IMR-90 (cell line): ENCODE measurements at regions not wholly inside any gene's neighbourhood (a gene's known extent, or its start where the extent isn't known, plus 50 kb on each side); places are given as distances from the start of the nearest gene placed in this dataset.

Source experiments
- ATAC-seq: fragments of 200-7000 bp; cut with Tn5 transposase; 2 replicates; pipeline ENCODE4 v1.9.1; 2020; ENCODE audit warnings: low read depth, mild to moderate bottlenecking, moderate library complexity
- BruUV-seq: library from RNA; stranded (reverse); fragments of 400-500 nt; replicated peaks from 2 replicates; lab custom pipeline; 2021; lab: Mats Ljungman, UMichigan
- CTCF ChIA-PET: fragments of 300-600 bp; formaldehyde crosslinking; extraction: SDS; loops from one replicate; lab custom pipeline; 2021; ENCODE audit warnings: antibody characterized with exemption; lab: Yijun Ruan, JAX
- POLR2A ChIA-PET: fragments of 300-600 bp; sonication (Branson Sonifier 250); formaldehyde crosslinking; loops from one replicate; lab custom pipeline; 2022; ENCODE audit warnings: antibody characterized with exemption; ENCODE audit not compliant: unreplicated experiment; lab: Charles Lee
- DNase-seq: peaks from one replicate; pipeline ENCODE4 v3.0.0; 2013
- H2AFZ ChIP-seq: replicated peaks from 2 replicates; pipeline ENCODE3; 2013; ENCODE audit warnings: low read length, mild to moderate bottlenecking; ENCODE audit not compliant: poor library complexity
- H2AK5ac ChIP-seq: 2 replicates; pipeline ENCODE4 v1.6.1; 2013; ENCODE audit warnings: low read depth, low read length, inconsistent platforms
- H2AK9ac ChIP-seq: replicated peaks from 2 replicates; pipeline ENCODE3; 2013; ENCODE audit warnings: mild to moderate bottlenecking, low read depth, low read length, moderate library complexity; ENCODE audit not compliant: poor library complexity
- H2BK120ac ChIP-seq: 2 replicates; pipeline ENCODE4 v1.6.1; 2013; ENCODE audit warnings: low read depth, low read length, inconsistent platforms
- H2BK15ac ChIP-seq: 3 replicates; pipeline ENCODE4 v1.6.1; 2013; ENCODE audit warnings: low read depth, low read length, inconsistent platforms
- H2BK20ac ChIP-seq: 2 replicates; pipeline ENCODE4 v1.6.1; 2013; ENCODE audit warnings: low read depth, mild to moderate bottlenecking, inconsistent platforms, low read length, moderate library complexity
- H2BK5ac ChIP-seq: 2 replicates; pipeline ENCODE4 v1.6.1; 2013; ENCODE audit warnings: mild to moderate bottlenecking, low read depth, low read length, inconsistent platforms; ENCODE audit not compliant: poor library complexity, severe bottlenecking
- H3K14ac ChIP-seq: replicated peaks from 2 replicates; pipeline ENCODE4 v1.6.1; 2013; ENCODE audit warnings: low read depth, low read length, inconsistent platforms
- H3K18ac ChIP-seq: 2 replicates; pipeline ENCODE4 v1.6.1; 2013; ENCODE audit warnings: low read depth, low read length, control low read depth
- H3K23ac ChIP-seq: 2 replicates; pipeline ENCODE4 v1.6.1; 2013; ENCODE audit warnings: low read depth, low read length, inconsistent platforms
- H3K27ac ChIP-seq: 2 replicates; pipeline ENCODE4 v1.5.1; 2013; ENCODE audit warnings: mild to moderate bottlenecking, control low read depth, low read length; ENCODE audit not compliant: insufficient read depth
- H3K27me3 ChIP-seq: 2 replicates; pipeline ENCODE4 v1.6.1; 2013; ENCODE audit warnings: low read length; ENCODE audit not compliant: control insufficient read depth, insufficient read depth
- H3K36me3 ChIP-seq: 2 replicates; pipeline ENCODE4 v1.6.1; 2013; ENCODE audit warnings: low read length, mixed read lengths; ENCODE audit not compliant: control insufficient read depth, insufficient read depth
- H3K4ac ChIP-seq: 2 replicates; pipeline ENCODE4 v1.6.1; 2013; ENCODE audit warnings: low read depth, low read length, inconsistent platforms
- H3K4me1 ChIP-seq: 2 replicates; pipeline ENCODE4 v1.6.1; 2013; ENCODE audit warnings: low read length, mixed read lengths; ENCODE audit not compliant: control insufficient read depth, insufficient read depth
- H3K4me2 ChIP-seq: 2 replicates; pipeline ENCODE4 v1.6.1; 2013; ENCODE audit warnings: low read depth, mild to moderate bottlenecking, control low read depth, low read length, moderate library complexity
- H3K4me3 ChIP-seq: 2 replicates; pipeline ENCODE4 v1.5.1; 2013; ENCODE audit warnings: low read depth, mild to moderate bottlenecking, control low read depth, low read length, moderate library complexity; ENCODE audit not compliant: insufficient read depth
- H3K56ac ChIP-seq: 2 replicates; pipeline ENCODE4 v1.6.1; 2013; ENCODE audit warnings: low read length, inconsistent platforms; ENCODE audit not compliant: insufficient read depth; ENCODE audit errors: extremely low read depth
- H3K79me1 ChIP-seq, 2 experiments: 2 replicates each; pipeline ENCODE4 v1.6.1; 2013; ENCODE audit warnings: low read length in 2 of 2, inconsistent platforms in 1 of 2, low read depth in 1 of 2
- H3K9ac ChIP-seq: 2 replicates; pipeline ENCODE4 v1.6.1; 2013; ENCODE audit warnings: low read depth, low read length, control low read depth
- H3K9me1 ChIP-seq: 2 replicates; pipeline ENCODE4 v1.6.1; 2013; ENCODE audit warnings: low read length, inconsistent platforms; ENCODE audit not compliant: insufficient read depth
- H3K9me3 ChIP-seq: 2 replicates; pipeline ENCODE4 v1.6.1; 2013; ENCODE audit warnings: low read length; ENCODE audit not compliant: control insufficient read depth, insufficient read depth
- H4K20me1 ChIP-seq: 2 replicates; pipeline ENCODE4 v1.6.1; 2013; ENCODE audit warnings: low read length, inconsistent platforms; ENCODE audit not compliant: insufficient read depth
- H4K5ac ChIP-seq: 2 replicates; pipeline ENCODE4 v1.6.1; 2013; ENCODE audit warnings: mild to moderate bottlenecking, low read depth, low read length, control low read depth
- H4K8ac ChIP-seq, 2 experiments: 2 replicates each; pipeline ENCODE4 v1.6.1; 2013; ENCODE audit warnings: low read depth in 2 of 2, low read length in 2 of 2, control low read depth in 1 of 2, inconsistent platforms in 1 of 2
- H4K91ac ChIP-seq: 2 replicates; pipeline ENCODE4 v1.6.1; 2013; ENCODE audit warnings: low read depth, low read length, inconsistent platforms; ENCODE audit not compliant: insufficient read depth
- BHLHE40 ChIP-seq: fragments of 150-350 bp; IDR thresholded peaks from 2 replicates; pipeline ENCODE4 v1.6.1; 2016; ENCODE audit warnings: mild to moderate bottlenecking, low read depth, low read length
- CHD1 ChIP-seq: IDR thresholded peaks from 2 replicates; pipeline ENCODE4 v1.6.1; 2012; ENCODE audit warnings: low read depth, low read length, improper control_type of control experiment
- FOS ChIP-seq: fragments of 150-350 bp; IDR thresholded peaks from 2 replicates; pipeline ENCODE4 v1.6.1; 2016; ENCODE audit warnings: low read depth, low read length
- RCOR1 ChIP-seq: IDR thresholded peaks from 2 replicates; pipeline ENCODE4 v1.6.1; 2012; ENCODE audit warnings: mild to moderate bottlenecking, low read length, improper control_type of control experiment; ENCODE audit not compliant: insufficient replicate concordance
- RFX5 ChIP-seq: IDR thresholded peaks from 2 replicates; pipeline ENCODE4 v1.8.0; 2012; ENCODE audit warnings: low read depth, mild to moderate bottlenecking, low read length, moderate library complexity
- SMC3 ChIP-seq: fragments of 150-350 bp; IDR thresholded peaks from 2 replicates; pipeline ENCODE4 v1.6.1; 2016; ENCODE audit warnings: low read depth, mild to moderate bottlenecking, antibody characterized with exemption, low read length, moderate library complexity
- dilution Hi-C: fragments of 300-500 bp; cut with HindIII; formaldehyde crosslinking; loops from one replicate; pipeline ENCODE4 v1.14.3; 2018; ENCODE audit warnings: low sequenced_read_pairs; ENCODE audit not compliant: unreplicated experiment
- in situ Hi-C: fragments of 300-500 bp; cut with MboI; formaldehyde crosslinking; loops from 3 replicates; pipeline ENCODE4 v1.14.3; 2019; ENCODE audit warnings: low sequenced_read_pairs, inconsistent platforms, mixed read lengths
- intact Hi-C: fragments of 100-400 bp; cut with micrococcal nuclease; formaldehyde crosslinking; loops from 2 replicates; pipeline ENCODE4 v1.10.0; 2022
- TF ChIP-seq, protein P1 (sequence below): fragments of 150-350 bp; IDR thresholded peaks from 2 replicates; pipeline ENCODE4 v1.6.1; 2016; ENCODE audit warnings: low read depth, mild to moderate bottlenecking, low read length, moderate library complexity, borderline replicate concordance
- TF ChIP-seq, protein P2 (sequence below): fragments of 150-350 bp; IDR thresholded peaks from 2 replicates; pipeline ENCODE4 v1.6.1; 2017; ENCODE audit warnings: mild to moderate bottlenecking, antibody characterized with exemption, low read length, low read depth

DNA sequence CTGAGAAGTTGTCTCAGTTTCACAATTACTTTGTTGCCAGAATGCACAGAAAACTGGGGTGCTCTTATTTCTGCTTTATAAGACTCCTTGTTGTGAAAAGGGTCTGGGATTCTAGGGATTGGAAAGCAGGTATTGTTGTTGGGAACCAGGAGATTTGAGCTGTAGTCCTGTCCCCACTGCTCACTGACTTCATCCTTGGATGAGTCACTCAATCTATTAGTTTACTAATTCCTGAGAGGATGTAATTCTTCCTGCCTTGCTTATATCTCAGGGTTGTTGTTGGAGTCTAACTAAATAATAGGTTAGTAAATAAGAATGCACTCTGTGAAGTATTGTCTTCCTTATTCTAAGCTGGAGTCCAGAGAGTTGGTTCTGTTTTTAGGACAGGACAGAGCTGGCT lies 172.5 kb upstream of the GALNT2 start:
- dilution Hi-C loops: no loop called here
- Histone ChIP-seq H4K20me1 (no peaks in the 10 kb centered on the region), H3K4ac (no peak overlapping the region), H2BK5ac (no peak overlapping the region), H3K79me1 (no peaks in the 10 kb centered on the region), H2AK9ac (no peak overlapping the region), H3K36me3 (no peaks in the 10 kb centered on the region), H3K14ac (no peak overlapping the region), H2BK20ac (no peak overlapping the region), H3K27me3 (peaks cover 2% of the 10 kb centered on the region; the same call in 1 of the 2 replicates), H2BK120ac (no peak overlapping the region), H4K8ac (no peak overlapping the region), H3K23ac (no peak overlapping the region), H3K27ac (no peak overlapping the region), H2AK5ac (no peak overlapping the region), H3K9ac (no peak overlapping the region), H4K5ac (no peak overlapping the region), H3K9me3 (no peaks in the 10 kb centered on the region), H3K4me2 (no peak overlapping the region), H3K56ac (no peak overlapping the region), H4K91ac (no peak overlapping the region), H3K4me3 (no peak overlapping the region), H3K9me1 (no peaks in the 10 kb centered on the region), H2BK15ac (no peak overlapping the region), H2AFZ (no peak overlapping the region), H3K18ac (no peak overlapping the region), H3K4me1 (no peaks in the 10 kb centered on the region)
- POLR2A ChIA-PET: no interaction called here
- ATAC-seq (no peak), DNase-seq (no peak)
- in situ Hi-C loops: no loop called here
- CTCF ChIA-PET: no interaction called here
- no peak for TF ChIP-seq CHD1
- TF ChIP-seq SMC3: no peak
- TF ChIP-seq, protein P1, sequence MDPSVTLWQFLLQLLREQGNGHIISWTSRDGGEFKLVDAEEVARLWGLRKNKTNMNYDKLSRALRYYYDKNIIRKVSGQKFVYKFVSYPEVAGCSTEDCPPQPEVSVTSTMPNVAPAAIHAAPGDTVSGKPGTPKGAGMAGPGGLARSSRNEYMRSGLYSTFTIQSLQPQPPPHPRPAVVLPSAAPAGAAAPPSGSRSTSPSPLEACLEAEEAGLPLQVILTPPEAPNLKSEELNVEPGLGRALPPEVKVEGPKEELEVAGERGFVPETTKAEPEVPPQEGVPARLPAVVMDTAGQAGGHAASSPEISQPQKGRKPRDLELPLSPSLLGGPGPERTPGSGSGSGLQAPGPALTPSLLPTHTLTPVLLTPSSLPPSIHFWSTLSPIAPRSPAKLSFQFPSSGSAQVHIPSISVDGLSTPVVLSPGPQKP: no peak
- no peak for TF ChIP-seq FOS
- no peak for TF ChIP-seq RFX5
- no peak for TF ChIP-seq BHLHE40
- TF ChIP-seq, protein P2, sequence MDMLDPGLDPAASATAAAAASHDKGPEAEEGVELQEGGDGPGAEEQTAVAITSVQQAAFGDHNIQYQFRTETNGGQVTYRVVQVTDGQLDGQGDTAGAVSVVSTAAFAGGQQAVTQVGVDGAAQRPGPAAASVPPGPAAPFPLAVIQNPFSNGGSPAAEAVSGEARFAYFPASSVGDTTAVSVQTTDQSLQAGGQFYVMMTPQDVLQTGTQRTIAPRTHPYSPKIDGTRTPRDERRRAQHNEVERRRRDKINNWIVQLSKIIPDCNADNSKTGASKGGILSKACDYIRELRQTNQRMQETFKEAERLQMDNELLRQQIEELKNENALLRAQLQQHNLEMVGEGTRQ: no peak
- no peak for TF ChIP-seq RCOR1
- intact Hi-C loops: no loop called here
- BruUV-seq: no TSS peak
